ENCODE measurements at regions not wholly inside any gene's neighbourhood (a gene's known extent, or its start where the extent isn't known, plus 50 kb on each side); places are given as distances from the start of the nearest gene placed in this dataset.

- peak; percentile 97 for DNase-seq (ENCODE audit: low read depth)
Observed at GRCh38 chr12:27179400-27180214, 64.5 kb upstream of the STK38L start.

- DNase-seq (ENCODE audit: low read depth): no peak
Observed at GRCh38 chr12:27180906-27181505, 63.1 kb upstream of the STK38L start.

- no peak for DNase-seq (ENCODE audit: low read depth)
Observed at GRCh38 chr12:27183342-27183741, 60.7 kb upstream of the STK38L start.

- DNase-seq (ENCODE audit: low read depth): peak; percentile 43
Observed at GRCh38 chr12:27185234-27186021, 58.7 kb upstream of the STK38L start.

- no peak for DNase-seq (ENCODE audit: low read depth)
Observed at GRCh38 chr12:27186022-27186839, 57.9 kb upstream of the STK38L start.

- DNase-seq (ENCODE audit: low read depth): no peak
Observed at GRCh38 chr12:27187697-27188096, 56.4 kb upstream of the STK38L start.

- DNase-seq (ENCODE audit: low read depth): peak; percentile 54
Observed at GRCh38 chr12:27190761-27191160, 53.3 kb upstream of the STK38L start.

GRCh38 chr12:27191531-27191930 is 52.6 kb upstream of the STK38L start:
- DNase-seq (ENCODE audit: low read depth): no peak

GRCh38 chr12:27192118-27192802 is 51.8 kb upstream of the STK38L start:
- DNase-seq (ENCODE audit: low read depth): no peak

- peak; percentile 47 for DNase-seq (ENCODE audit: low read depth)
Observed at GRCh38 chr12:27193106-27193505, 51.0 kb upstream of the STK38L start.

- DNase-seq (ENCODE audit: low read depth): peak; percentile 74
Observed at GRCh38 chr12:27193854-27194544, 50.1 kb upstream of the STK38L start.

All from HS-27A (cell line).